Immature natural killer cell (primary cell): ENCODE measurements at regions not wholly inside any gene's neighbourhood (a gene's known extent, or its start where the extent isn't known, plus 50 kb on each side); places are given as distances from the start of the nearest gene placed in this dataset.
"Not testable (repeated sequence)": the region's sequence is repeated elsewhere in the genome, so short reads cannot be mapped to it uniquely, and the experiment has no call there.

Experiments used
- DNase-seq, 3 donors: peaks; one replicate each; pipeline ENCODE4 v3.0.0; 2022; ENCODE audit warnings: mixed read lengths in 1 of 3
- H3K27ac Mint-ChIP-seq, 6 donors: one replicate each; pipeline ENCODE4 v1.8.0; 2020; ENCODE audit warnings: mixed read lengths in 6 of 6, mild to moderate bottlenecking in 5 of 6, inconsistent platforms in 4 of 6, moderate library complexity in 3 of 6
- H3K27me3 Mint-ChIP-seq, 3 donors: one replicate each; pipeline ENCODE4 v1.8.0; 2020 to 2021; ENCODE audit warnings: low read depth in 3 of 3, mild to moderate bottlenecking in 3 of 3, mixed read lengths in 3 of 3, moderate library complexity in 3 of 3, inconsistent platforms in 1 of 3
- H3K36me3 Mint-ChIP-seq, 3 donors: one replicate each; pipeline ENCODE4 v1.8.0; 2020; ENCODE audit warnings: mixed read lengths in 3 of 3, inconsistent platforms in 2 of 3, mild to moderate bottlenecking in 2 of 3
- H3K4me1 Mint-ChIP-seq, 2 donors: one replicate each; pipeline ENCODE4 v1.8.0; 2020; ENCODE audit warnings: inconsistent platforms in 2 of 2, mild to moderate bottlenecking in 2 of 2, mixed read lengths in 2 of 2, moderate library complexity in 1 of 2
- H3K4me3 Mint-ChIP-seq, 5 donors: one replicate each; pipeline ENCODE4 v1.8.0; 2020; ENCODE audit warnings: mild to moderate bottlenecking in 5 of 5, mixed read lengths in 5 of 5, inconsistent platforms in 3 of 5, moderate library complexity in 3 of 5
- H3K9me3 Mint-ChIP-seq, 6 donors: one replicate each; pipeline ENCODE4 v1.8.0; 2020; ENCODE audit warnings: mild to moderate bottlenecking in 6 of 6, mixed read lengths in 6 of 6, inconsistent platforms in 4 of 6, moderate library complexity in 3 of 6

- Mint-ChIP-seq H3K36me3 (no peaks in the 10 kb centered on the region), H3K27ac (no peak overlapping the region), H3K4me3 (no peak overlapping the region), H3K4me1 (no peaks in the 10 kb centered on the region), H3K9me3 (no peaks in the 10 kb centered on the region), H3K27me3 (peaks cover 0 to 7% (median 3%) of the 10 kb centered on the region in 3 donors)
- DNase-seq: no peak
These were observed 112.3 kb downstream of the IGLL1 start for GRCh38 chr22:23467721-23468294.

GRCh38 chr22:23466351-23466750, 113.7 kb downstream of the IGLL1 start:
- Mint-ChIP-seq H3K27me3 (peaks cover 0 to 14% (median 3%) of the 10 kb centered on the region in 3 donors), H3K4me3 (no peak overlapping the region), H3K27ac (no peak overlapping the region), H3K36me3 (no peaks in the 10 kb centered on the region), H3K4me1 (no peaks in the 10 kb centered on the region), H3K9me3 (no peaks in the 10 kb centered on the region)
- DNase-seq: no peak

- H3K36me3 Mint-ChIP-seq, DNase-seq, H3K4me3 Mint-ChIP-seq, H3K27ac Mint-ChIP-seq, H3K9me3 Mint-ChIP-seq, H3K4me1 Mint-ChIP-seq: not testable (repeated sequence)
- H3K27me3 Mint-ChIP-seq: peaks cover 2 to 11% (median 3%) of the 10 kb centered on the region in 3 donors
These were observed 115.3 kb downstream of the IGLL1 start for GRCh38 chr22:23464796-23465195.

- not testable (repeated sequence) for DNase-seq, H3K36me3 Mint-ChIP-seq, H3K9me3 Mint-ChIP-seq, H3K27ac Mint-ChIP-seq, H3K4me3 Mint-ChIP-seq
- peaks cover 11 to 13% of the 10 kb centered on the region in 2 donors for H3K4me1 Mint-ChIP-seq
- peaks cover 4 to 12% (median 6%) of the 10 kb centered on the region in 3 donors for H3K27me3 Mint-ChIP-seq
These were observed 119.5 kb downstream of the IGLL1 start for GRCh38 chr22:23460517-23461031.

- H3K27ac Mint-ChIP-seq, H3K9me3 Mint-ChIP-seq, H3K36me3 Mint-ChIP-seq, DNase-seq, H3K4me3 Mint-ChIP-seq: not testable (repeated sequence)
- peaks cover 11 to 13% of the 10 kb centered on the region in 2 donors for H3K4me1 Mint-ChIP-seq
- peaks cover 4 to 12% (median 6%) of the 10 kb centered on the region in 3 donors for H3K27me3 Mint-ChIP-seq
These were observed 120.2 kb downstream of the IGLL1 start for GRCh38 chr22:23459645-23460516.

- peaks cover 4 to 12% (median 6%) of the 10 kb centered on the region in 3 donors for H3K27me3 Mint-ChIP-seq
- H3K4me3 Mint-ChIP-seq: no peak overlapping the region
- H3K36me3 Mint-ChIP-seq: no peaks in the 10 kb centered on the region
- no peaks in the 10 kb centered on the region for H3K9me3 Mint-ChIP-seq
- peaks cover 11 to 13% of the 10 kb centered on the region in 2 donors for H3K4me1 Mint-ChIP-seq
- no peak overlapping the region for H3K27ac Mint-ChIP-seq
- no peak for DNase-seq
These were observed 121.2 kb downstream of the IGLL1 start for GRCh38 chr22:23458663-23459541.

GRCh38 chr22:23457380-23457985, 122.6 kb downstream of the IGLL1 start:
- H3K27me3 Mint-ChIP-seq: peaks cover 3 to 14% (median 6%) of the 10 kb centered on the region in 3 donors
- H3K36me3 Mint-ChIP-seq: no peaks in the 10 kb centered on the region
- H3K4me1 Mint-ChIP-seq: peaks cover 11 to 13% of the 10 kb centered on the region in 2 donors
- no peaks in the 10 kb centered on the region for H3K9me3 Mint-ChIP-seq
- H3K4me3 Mint-ChIP-seq: peak overlapping the region in 1 of 5 donors; percentile 56
- no peak for DNase-seq
- H3K27ac Mint-ChIP-seq: no peak overlapping the region

GRCh38 chr22:23456666-23457379, 123.3 kb downstream of the IGLL1 start:
- peaks cover 4 to 11% (median 6%) of the 10 kb centered on the region in 3 donors for H3K27me3 Mint-ChIP-seq

GRCh38 chr22:23454345-23454744, 125.7 kb downstream of the IGLL1 start:
- not testable (repeated sequence) for H3K9me3 Mint-ChIP-seq, H3K36me3 Mint-ChIP-seq, H3K4me3 Mint-ChIP-seq, H3K27me3 Mint-ChIP-seq, DNase-seq, H3K27ac Mint-ChIP-seq
- H3K4me1 Mint-ChIP-seq: peaks cover 11 to 13% of the 10 kb centered on the region in 2 donors

More at GRCh38 chr22:23456666-23457379, 123.3 kb downstream of the IGLL1 start:
- Mint-ChIP-seq H3K4me1 (peaks cover 11 to 13% of the 10 kb centered on the region in 2 donors), H3K4me3 (peak overlapping the region in 4 of 5 donors; percentile 2 to 33 (median 14))
- not testable (repeated sequence) for H3K9me3 Mint-ChIP-seq, H3K27ac Mint-ChIP-seq, H3K36me3 Mint-ChIP-seq, DNase-seq

GRCh38 chr22:23453277-23453676, 126.8 kb downstream of the IGLL1 start:
- Mint-ChIP-seq H3K36me3 (no peaks in the 10 kb centered on the region), H3K4me3 (no peak overlapping the region), H3K4me1 (peaks cover 11 to 13% of the 10 kb centered on the region in 2 donors), H3K9me3 (no peaks in the 10 kb centered on the region), H3K27ac (no peak overlapping the region), H3K27me3 (peaks cover 2 to 7% (median 4%) of the 10 kb centered on the region in 3 donors)
- no peak for DNase-seq

GRCh38 chr22:23452231-23453010, 127.7 kb downstream of the IGLL1 start:
- H3K36me3 Mint-ChIP-seq: no peaks in the 10 kb centered on the region
- H3K9me3 Mint-ChIP-seq: no peaks in the 10 kb centered on the region
- no peak overlapping the region for H3K27ac Mint-ChIP-seq
- H3K4me3 Mint-ChIP-seq: no peak overlapping the region
- H3K27me3 Mint-ChIP-seq: peaks cover 2 to 5% (median 4%) of the 10 kb centered on the region in 3 donors
- no peak for DNase-seq
- H3K4me1 Mint-ChIP-seq: peaks cover 9 to 11% of the 10 kb centered on the region in 2 donors
